Cerebellar cortex (tissue), 1 donor: ENCODE measurements at regions not wholly inside any gene's neighbourhood (a gene's known extent, or its start where the extent isn't known, plus 50 kb on each side); places are given as distances from the start of the nearest gene placed in this dataset.
"Not testable (repeated sequence)": the region's sequence is repeated elsewhere in the genome, so short reads cannot be mapped to it uniquely, and the experiment has no call there.

ENCODE experiments used
- DNase-seq: peaks from one replicate; pipeline ENCODE4 v3.0.0-alpha.2; 2015; ENCODE audit warnings: low spot score

- no peak for DNase-seq
Measured at GRCh38 chr7:39825401-39825980, 124.6 kb upstream of the CDK13 start.

DNA sequence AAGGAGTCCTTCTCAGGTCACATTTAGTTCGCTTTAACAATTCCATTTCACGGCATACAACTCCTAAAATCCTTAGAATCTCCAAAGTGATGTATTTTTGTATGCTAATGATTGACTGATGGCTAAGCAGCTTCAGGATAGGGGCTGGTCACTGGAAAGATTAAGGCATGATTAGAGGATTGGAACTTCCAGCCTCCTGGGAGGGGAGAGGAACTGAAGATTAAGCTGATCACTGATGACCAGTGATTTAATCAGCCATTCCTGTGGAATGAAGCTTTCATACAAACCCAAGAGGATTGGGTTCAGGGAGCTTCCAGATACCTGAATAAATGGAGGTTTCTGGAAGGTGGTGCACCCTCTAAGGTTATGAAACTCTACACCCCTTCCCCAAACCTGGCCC is 123.9 kb upstream of the CDK13 start:
- no peak for DNase-seq

DNA sequence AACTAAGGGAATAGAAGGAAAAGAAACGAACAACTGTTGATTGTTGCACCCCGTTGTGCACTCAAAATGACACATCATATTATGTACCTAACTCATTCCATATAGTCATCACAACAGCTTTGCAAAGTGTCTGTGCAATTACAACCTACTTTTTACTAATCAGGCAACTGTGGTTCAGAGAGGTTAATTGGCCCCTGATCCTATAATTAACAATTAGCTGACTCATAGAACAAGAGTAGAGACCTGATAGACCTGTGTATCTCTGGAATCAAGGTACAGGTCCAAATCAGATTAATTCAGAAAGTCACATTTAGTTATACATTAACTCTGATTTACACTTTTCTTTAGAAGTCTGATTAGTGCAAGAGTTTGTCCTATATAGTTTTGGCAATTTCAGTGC is 122.5 kb upstream of the CDK13 start:
- DNase-seq = no peak

DNA sequence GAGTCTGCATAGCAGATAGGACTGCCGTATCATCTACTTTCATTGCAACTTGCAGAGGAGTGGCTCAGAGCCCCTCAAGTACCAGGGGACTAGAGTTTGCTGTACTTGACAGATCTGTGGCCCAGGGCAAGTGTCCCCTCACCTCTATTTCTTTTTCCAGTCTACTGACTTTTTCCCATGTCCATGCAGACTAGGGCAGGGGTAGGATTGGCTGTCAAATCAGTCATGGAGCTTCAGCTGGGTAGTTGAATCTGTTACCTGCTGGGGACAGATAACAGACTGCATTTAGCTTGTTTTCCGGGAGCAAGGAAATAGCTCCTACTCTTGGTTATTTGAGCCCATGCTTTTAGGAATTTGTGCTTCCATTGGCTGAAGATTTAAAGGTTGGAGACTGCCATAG is 121.0 kb upstream of the CDK13 start:
- no peak for DNase-seq

- DNase-seq = no peak
Measured at GRCh38 chr7:39832519-39833085, 117.5 kb upstream of the CDK13 start.

DNA sequence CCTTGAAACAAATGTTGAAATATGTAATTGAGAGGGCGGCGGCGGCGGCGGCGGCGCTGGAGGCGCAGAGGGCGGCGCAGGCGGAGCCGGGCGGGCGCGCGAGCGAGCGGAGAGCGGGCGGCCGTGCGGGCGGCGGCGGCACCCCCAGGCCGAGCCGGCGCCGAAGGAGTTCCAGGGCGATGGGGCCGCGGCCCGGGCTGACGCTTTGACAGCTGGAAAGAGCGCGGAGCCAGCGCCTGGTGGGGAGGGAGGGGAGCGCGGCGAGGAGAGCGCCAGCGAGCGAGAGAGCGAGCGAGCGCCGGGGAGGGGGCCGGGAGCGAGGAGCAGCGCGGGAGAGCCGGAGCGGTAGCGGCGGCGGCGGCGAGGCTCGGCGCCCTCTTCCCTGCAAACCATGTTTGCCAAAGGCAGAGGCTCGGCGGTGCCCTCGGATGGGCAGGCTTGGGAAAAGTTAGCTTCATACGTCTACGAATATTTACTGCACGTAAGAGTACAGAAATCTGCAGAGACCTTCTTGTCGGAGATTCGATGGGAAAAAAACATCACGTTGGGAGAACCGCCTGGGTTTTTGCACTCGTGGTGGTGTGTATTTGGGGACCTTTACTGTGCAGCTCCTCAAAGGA is 116.8 kb upstream of the CDK13 start:
- DNase-seq = peak; percentile 29

DNA sequence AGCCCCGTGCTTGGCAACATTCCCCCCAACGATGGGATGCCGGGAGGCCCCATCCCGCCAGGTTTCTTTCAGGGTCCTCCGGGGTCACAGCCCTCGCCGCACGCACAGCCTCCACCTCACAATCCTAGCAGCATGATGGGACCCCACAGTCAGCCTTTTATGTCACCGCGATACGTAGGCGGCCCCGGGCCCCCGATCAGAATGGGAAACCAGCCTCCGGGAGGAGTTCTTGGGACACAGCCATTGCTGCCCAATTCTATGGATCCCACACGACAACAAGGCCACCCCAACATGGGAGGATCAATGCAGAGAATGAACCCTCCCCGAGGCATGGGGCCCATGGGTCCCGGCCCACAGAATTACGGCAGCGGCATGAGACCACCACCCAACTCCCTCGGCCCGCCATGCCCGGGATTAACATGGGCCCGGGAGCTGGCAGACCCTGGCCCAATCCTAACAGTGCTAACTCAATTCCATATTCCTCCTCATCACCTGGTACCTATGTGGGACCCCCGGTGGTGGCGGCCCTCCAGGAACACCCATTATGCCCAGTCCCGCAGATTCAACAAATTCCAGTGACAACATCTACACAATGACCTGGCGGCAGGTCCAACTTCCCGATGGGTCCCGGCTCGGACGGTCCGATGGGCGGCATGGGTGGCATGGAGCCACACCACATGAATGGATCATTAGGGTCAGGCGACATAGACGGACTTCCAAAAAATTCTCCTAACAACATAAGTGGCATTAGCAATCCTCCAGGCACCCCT is 116.0 kb upstream of the CDK13 start:
- not testable (repeated sequence) for DNase-seq

DNA sequence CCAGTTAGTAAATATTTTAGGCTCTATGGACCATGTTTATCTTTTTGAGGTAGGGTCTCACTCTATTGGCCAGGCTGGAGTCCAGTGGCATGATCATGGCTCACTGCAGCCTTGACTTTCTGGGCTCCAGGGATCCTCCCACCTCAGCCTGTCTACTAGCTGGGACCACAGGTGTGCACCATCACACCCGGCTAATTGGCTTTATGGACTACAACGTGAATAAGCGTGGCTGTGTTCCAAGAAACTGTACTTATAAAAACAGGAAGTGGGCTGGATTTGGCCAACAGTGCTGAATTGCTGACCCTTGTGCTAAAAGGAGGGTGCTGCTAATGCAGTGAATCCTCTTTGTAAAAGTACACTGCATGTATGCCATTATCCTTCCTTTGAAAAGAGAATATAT is 111.7 kb upstream of the CDK13 start:
- no peak for DNase-seq

GRCh38 chr7:39845006-39845405 is 105.0 kb upstream of the CDK13 start:
- no peak for DNase-seq

DNA sequence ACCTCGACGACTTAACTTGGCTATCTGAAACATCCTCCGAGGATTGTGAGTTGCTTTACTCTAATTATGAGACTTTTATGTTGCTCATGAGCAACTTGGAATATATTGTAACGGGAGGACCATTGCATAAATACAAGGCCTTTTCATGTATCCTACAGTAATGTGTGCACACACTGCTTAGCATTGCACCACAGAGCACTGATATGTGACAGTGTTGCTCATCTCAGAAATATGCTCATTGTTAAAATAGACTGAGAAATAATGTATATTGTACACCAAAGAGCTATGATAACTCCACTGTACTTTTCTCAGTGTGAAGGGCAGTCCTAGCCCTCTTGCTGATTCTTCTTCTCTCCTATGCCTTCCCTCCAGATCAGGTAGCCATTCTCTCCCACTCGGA is 102.8 kb upstream of the CDK13 start:
- DNase-seq = no peak

GRCh38 chr7:39851466-39852045 is 98.5 kb upstream of the CDK13 start:
- no peak for DNase-seq

- not testable (repeated sequence) for DNase-seq
Measured at GRCh38 chr7:39854616-39855324, 95.3 kb upstream of the CDK13 start.

- no peak for DNase-seq
Measured at GRCh38 chr7:39855325-39855674, 94.8 kb upstream of the CDK13 start.

- not testable (repeated sequence) for DNase-seq
Measured at GRCh38 chr7:39863675-39864322, 86.3 kb upstream of the CDK13 start.

DNA sequence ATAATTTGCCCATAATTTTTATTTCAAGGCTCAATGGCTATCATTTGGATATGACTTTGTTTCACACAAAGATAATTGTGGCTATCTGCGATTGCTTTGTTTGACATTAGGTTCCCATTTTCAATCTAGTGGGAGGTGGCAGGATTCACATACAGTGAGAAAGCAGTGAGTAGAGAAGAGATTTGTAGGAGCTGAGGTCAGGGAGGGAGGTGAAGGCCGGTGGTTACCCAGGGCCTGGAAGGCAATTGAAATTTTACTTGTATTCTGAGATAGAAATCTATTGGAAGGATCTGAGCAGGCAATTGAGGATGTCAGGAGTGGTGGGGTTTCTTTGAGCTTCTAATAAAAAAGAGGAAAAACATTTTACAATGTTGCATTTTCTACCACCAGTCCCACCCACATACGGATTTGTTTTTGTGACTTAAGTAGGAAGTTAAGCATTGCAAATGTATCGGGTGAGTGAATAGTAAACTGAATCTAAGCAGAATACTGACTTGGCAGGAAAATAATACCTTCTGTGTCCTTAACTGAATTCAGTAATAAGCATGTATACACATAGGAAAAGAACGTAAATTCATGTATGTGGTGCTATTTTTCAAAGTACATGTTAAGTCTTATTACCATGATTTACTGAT is 80.1 kb upstream of the CDK13 start:
- not testable (repeated sequence) for DNase-seq

GRCh38 chr7:39871610-39872009 is 78.4 kb upstream of the CDK13 start:
- DNase-seq = not testable (repeated sequence)

- no peak for DNase-seq
Measured at GRCh38 chr7:39880556-39880955, 69.5 kb upstream of the CDK13 start.

- no peak for DNase-seq
Measured at GRCh38 chr7:39882148-39882784, 67.8 kb upstream of the CDK13 start.

GRCh38 chr7:39883812-39884390 is 66.2 kb upstream of the CDK13 start:
- no peak for DNase-seq

- no peak for DNase-seq
Measured at GRCh38 chr7:39888171-39888853, 61.7 kb upstream of the CDK13 start.
